Heart left ventricle (tissue), 16 donors: ENCODE measurements at regions not wholly inside any gene's neighbourhood (a gene's known extent, or its start where the extent isn't known, plus 50 kb on each side); places are given as distances from the start of the nearest gene placed in this dataset.

ENCODE experiments used
- ATAC-seq, 4 donors: fragments of 200-7000 bp; cut with Tn5 transposase; one replicate each; pipeline ENCODE4 v1.9.1; 2020 to 2022; ENCODE audit warnings: moderate library complexity in 4 of 4, mild to moderate bottlenecking in 3 of 4, moderate number of reproducible peaks in 1 of 4
- DNase-seq, 5 donors: peaks; one replicate each; pipeline ENCODE4 v3.0.0-alpha.2; 2020
- H3K27ac ChIP-seq, 12 donors: fragments of 200-600 bp; sonication (generic) in 4 of 12; one replicate each; pipeline versions ENCODE4 v1.5.0 to v1.8.0; 2016 to 2022; ENCODE audit warnings: mild to moderate bottlenecking in 2 of 12
- H3K27me3 ChIP-seq, 9 donors: fragments of 200-600 bp; sonication (generic) in 2 of 9; one replicate each; pipeline versions ENCODE4 v1.5.1 to v1.8.0; 2016 to 2022; ENCODE audit warnings: mild to moderate bottlenecking in 3 of 9
- H3K36me3 ChIP-seq, 9 donors: fragments of 200-600 bp; sonication (generic) in 2 of 9; one replicate each; pipeline versions ENCODE4 v1.5.0 to v1.8.0; 2018 to 2022; ENCODE audit warnings: mild to moderate bottlenecking in 2 of 9
- H3K4me1 ChIP-seq, 12 donors: fragments of 200-600 bp; sonication (generic) in 4 of 12; one replicate each; pipeline versions ENCODE4 v1.5.0 to v1.8.0; 2016 to 2022; ENCODE audit warnings: mild to moderate bottlenecking in 3 of 12
- H3K4me3 ChIP-seq, 12 donors: fragments of 200-600 bp; sonication (generic) in 4 of 12; one replicate each; pipeline versions ENCODE4 v1.5.0 to v1.8.0; 2017 to 2022; ENCODE audit warnings: mild to moderate bottlenecking in 9 of 12, moderate library complexity in 4 of 12
- H3K9me3 ChIP-seq, 12 donors: fragments of 200-600 bp; sonication (generic) in 4 of 12; one replicate each; pipeline versions ENCODE4 v1.5.0 to v1.8.0; 2016 to 2022; ENCODE audit warnings: mild to moderate bottlenecking in 1 of 12
- CTCF ChIP-seq, 12 donors: fragments of 200-600 bp; sonication (generic) in 4 of 12; IDR thresholded peaks; one replicate each; pipeline versions ENCODE4 v1.5.0 to v1.8.0; 2018 to 2022; ENCODE audit warnings: antibody characterized with exemption in 12 of 12, mild to moderate bottlenecking in 5 of 12
- POLR2A ChIP-seq, 2 donors: fragments of 450-650 bp; IDR thresholded peaks; one replicate each; pipeline ENCODE4 v1.6.1; 2017; ENCODE audit warnings: antibody characterized with exemption in 2 of 2, mild to moderate bottlenecking in 2 of 2, moderate library complexity in 2 of 2
- WGBS, 4 donors: extraction: QIAGEN DNeasy Blood & Tissue Kit in 2 of 4; methylation state at CpG; one replicate each; pipeline versions ENCODE4 v1.1.5 to v1.1.7; 2013 to 2018; 5-methylcytosine and 5-hydroxymethylcytosine counted together
- intact Hi-C, 10 donors: fragments of 100-400 bp; cut with DNase I; formaldehyde crosslinking; loops; one replicate each; pipeline versions ENCODE4 v1.11.1 to v1.14.2; 2022
- donor health status: ischemic (EF 13 %, LVEDD 7.1; RV severe dilation, severe dysfunction).
- donor health status: healthy with polysubstance abuse.
- donor health status: DM: no; HTN: yes; CAD: no.
- donor health status: DM: no; HTN: no; CAD: no.
- donor health status: ischemic (EF 25% LVEDD 6.9; RV normal size, moderate dysfunction).
- donor health status: ischemic (EF 25% LVEDD 5.7; RV mildly dilated, moderate dysfunction).
- donor health status: healthy.
- donor health status: DM: yes; HTN: yes; CAD: no.
- donor health status: ischemic (EF 35%, LVEDD 5.7; RV mildly dilated, moderate dysfunction).
- donor health status: nonischemic (EF 11% LVEDD 7.7; RV severe dilation, severe dysfunction).
- donor health status: DM: yes; HTN: yes; CAD: no.
- donor health status: PGD.
- donor health status: ischemic (EF 29% LVEDD 5.4; RV normal size, mild dysfunction).
- donor health status: nonischemic (EF 23%, LVEDD 6.1; RV moderate dilation, normal function).

- Histone ChIP-seq H3K9me3 (no peaks in the 10 kb centered on the region), H3K27ac (no peak overlapping the region), H3K4me1 (no peaks in the 10 kb centered on the region), H3K36me3 (no peaks in the 10 kb centered on the region), H3K27me3 (no peaks in the 10 kb centered on the region), H3K4me3 (no peak overlapping the region)
- DNase-seq (no peak), ATAC-seq (no peak)
- TF ChIP-seq CTCF (IDR thresholded peaks at IDR 0.05), result no peak
- TF ChIP-seq POLR2A (IDR thresholded peaks at IDR 0.05), result no peak
- WGBS, 4 donors, result 67 to 73% (median 70%) methylated on average over 3 of the region's 3 CpGs
- intact Hi-C loops, result no loop called here
Observed at GRCh38 chr7:131164025-131164925, 163.4 kb upstream of the MKLN1 start.

- WGBS, 4 donors, result 95 to 96% (median 96%) methylated on average over 6 of the region's 6 CpGs
- ATAC-seq, result no peak
- Histone ChIP-seq H3K27ac (no peak overlapping the region), H3K4me3 (no peak overlapping the region), H3K9me3 (no peaks in the 10 kb centered on the region), H3K27me3 (no peaks in the 10 kb centered on the region), H3K4me1 (no peaks in the 10 kb centered on the region), H3K36me3 (no peaks in the 10 kb centered on the region)
- intact Hi-C loops, result no loop called here
- DNase-seq, result no peak
- no peak for TF ChIP-seq POLR2A (IDR thresholded peaks at IDR 0.05)
- no peak for TF ChIP-seq CTCF (IDR thresholded peaks at IDR 0.05)
Observed at GRCh38 chr7:131166066-131166465, 161.6 kb upstream of the MKLN1 start.

- 56 to 78% (median 73%) methylated on average over 2 of the region's 2 CpGs for WGBS, 4 donors
- TF ChIP-seq CTCF (IDR thresholded peaks at IDR 0.05) (no peak), POLR2A (IDR thresholded peaks at IDR 0.05) (no peak)
- no peaks in the 10 kb centered on the region for H3K36me3 ChIP-seq
- intact Hi-C loops, result no loop called here
- DNase-seq (no peak), ATAC-seq (no peak)
- no peaks in the 10 kb centered on the region for H3K27me3 ChIP-seq
- H3K27ac ChIP-seq, result no peak overlapping the region
- H3K4me1 ChIP-seq, result no peaks in the 10 kb centered on the region
- no peaks in the 10 kb centered on the region for H3K9me3 ChIP-seq
- no peak overlapping the region for H3K4me3 ChIP-seq
Observed at GRCh38 chr7:131170440-131171271, 157.0 kb upstream of the MKLN1 start.
